ENCODE measurements at regions not wholly inside any gene's neighbourhood (a gene's known extent, or its start where the extent isn't known, plus 50 kb on each side); places are given as distances from the start of the nearest gene placed in this dataset.

- Histone ChIP-seq H3K18ac (ENCODE audit: extremely low read depth, low read length) (no peak overlapping the region), H3K9ac (replicated peaks in 1 of 4; ENCODE audit: extremely low read depth in 1 of 4, low read depth in 3 of 4, low read length in 3 of 4) (no peak overlapping the region), H2BK12ac (ENCODE audit: low read depth, low read length) (no peak overlapping the region), H3K79me2 (ENCODE audit: control insufficient read depth in 1 of 2, insufficient read depth in 2 of 2, low read length in 2 of 2) (no peaks in the 10 kb centered on the region), H3K14ac (ENCODE audit: insufficient read length) (no peak overlapping the region), H3K36me3 (ENCODE audit: control insufficient read depth in 2 of 4, insufficient read depth in 4 of 4, low read length in 3 of 4) (no peaks in the 10 kb centered on the region), H4K91ac (replicated peaks; ENCODE audit: insufficient read length, low read length) (no peak overlapping the region), H3K27ac (ENCODE audit: low read depth, low read length) (no peak overlapping the region), H4K5ac (ENCODE audit: insufficient read length, low read depth, low read length) (no peak overlapping the region), H2AFZ (ENCODE audit: low read length) (no peak overlapping the region), H2BK15ac (ENCODE audit: low read length) (no peak overlapping the region), H3K56ac (replicated peaks; ENCODE audit: insufficient read length, low read depth, low read length) (no peak overlapping the region), H2BK20ac (ENCODE audit: low read length) (no peak overlapping the region), H3K4me3 (ENCODE audit: extremely low read depth in 1 of 4, insufficient read depth in 2 of 4, low read depth in 3 of 4, low read length in 4 of 4) (no peak overlapping the region), H2BK5ac (ENCODE audit: low read depth, low read length) (no peak overlapping the region), H3K9me3 (ENCODE audit: insufficient read depth in 2 of 2, low read depth in 1 of 2, low read length in 1 of 2) (no peaks in the 10 kb centered on the region), H3K23ac (ENCODE audit: insufficient read length) (no peak overlapping the region), H3K79me1 (ENCODE audit: low read depth, low read length) (no peaks in the 10 kb centered on the region), H3K4me1 (replicated peaks in 1 of 4; ENCODE audit: control insufficient read depth in 3 of 4, insufficient read depth in 4 of 4, low read length in 3 of 4) (no peaks in the 10 kb centered on the region), H3K23me2 (ENCODE audit: low read depth, low read length) (no peaks in the 10 kb centered on the region), H2BK120ac (replicated peaks; ENCODE audit: low read depth, low read length) (no peak overlapping the region), H4K8ac (ENCODE audit: extremely low read depth, insufficient read depth, low read length) (no peak overlapping the region), H2AK5ac (ENCODE audit: low read depth, low read length) (no peak overlapping the region), H3K27me3 (replicated peaks in 1 of 4; ENCODE audit: control insufficient read depth in 3 of 4, extremely low read depth in 1 of 4, insufficient read depth in 3 of 4, low read length in 3 of 4) (no peaks in the 10 kb centered on the region), H3K4ac (replicated peaks; ENCODE audit: insufficient read length, low read depth, low read length) (no peak overlapping the region), H4K20me1 (replicated peaks in 1 of 2; ENCODE audit: control insufficient read depth in 1 of 2, insufficient read depth in 2 of 2, low read length in 2 of 2) (no peaks in the 10 kb centered on the region), H3K4me2 (ENCODE audit: insufficient read depth in 1 of 2, low read depth in 2 of 2, low read length in 2 of 2) (no peak overlapping the region)
- no peak for DNase-seq (ENCODE audit: low read depth in 1 of 2, low spot score in 2 of 2)
- no peak for FAIRE-seq
- WGBS, 2 experiments (ENCODE audit: extremely low coverage in 1 of 2, insufficient coverage in 1 of 2, insufficient read length in 1 of 2, insufficient replicate concordance in 2 of 2, low coverage in 1 of 2, low lambda C conversion rate in 2 of 2, missing lambda C conversion rate in 1 of 2) = 83% methylated on average over 5 of the region's 5 CpGs; no CpG with 5 or more reads in 1 of the 2 experiments
- ChIA-PET CTCF (ENCODE audit: partially characterized antibody) (no interaction called here), POLR2A (ENCODE audit: partially characterized antibody) (no interaction called here)
- TF ChIP-seq TAF1 (IDR thresholded peaks at IDR 0.05; ENCODE audit: low read depth, low read length) (no peak), ATF3 (IDR thresholded peaks at IDR 0.05; ENCODE audit: insufficient read depth, low read depth, low read length) (no peak), NANOG (IDR thresholded peaks at IDR 0.05; ENCODE audit: insufficient read depth, low read depth, low read length, poor library complexity, severe bottlenecking) (no peak), SP2 (IDR thresholded peaks at IDR 0.05; ENCODE audit: low read length) (no peak), SUZ12 (IDR thresholded peaks at IDR 0.05; ENCODE audit: low read length) (no peak), JUN (IDR thresholded peaks at IDR 0.05; ENCODE audit: low read depth, low read length) (no peak), RXRA (IDR thresholded peaks at IDR 0.05; ENCODE audit: insufficient read depth, low read depth, low read length) (no peak), E2F6 (IDR thresholded peaks at IDR 0.05) (no peak), TEAD4 (IDR thresholded peaks at IDR 0.05; ENCODE audit: low read depth, low read length) (no peak), RFX5 (IDR thresholded peaks at IDR 0.05; ENCODE audit: borderline replicate concordance, low read depth, low read length) (no peak), CEBPB (IDR thresholded peaks at IDR 0.05; ENCODE audit: low read depth, low read length) (no peak), SRF (IDR thresholded peaks at IDR 0.05; ENCODE audit: low read depth, low read length) (no peak), MAX (IDR thresholded peaks at IDR 0.05) (no peak), TAF7 (optimal IDR thresholded peaks at IDR 0.05; ENCODE audit: borderline replicate concordance, low read depth, low read length) (no peak)
These were observed 209.5 kb upstream of the MPHOSPH6 start for GRCh38 chr16:82379551-82379950.

All from H1 (cell line).